ENCODE measurements at regions not wholly inside any gene's neighbourhood (a gene's known extent, or its start where the extent isn't known, plus 50 kb on each side); places are given as distances from the start of the nearest gene placed in this dataset.
"Not testable (repeated sequence)": the region's sequence is repeated elsewhere in the genome, so short reads cannot be mapped to it uniquely, and the experiment has no call there.

DNA sequence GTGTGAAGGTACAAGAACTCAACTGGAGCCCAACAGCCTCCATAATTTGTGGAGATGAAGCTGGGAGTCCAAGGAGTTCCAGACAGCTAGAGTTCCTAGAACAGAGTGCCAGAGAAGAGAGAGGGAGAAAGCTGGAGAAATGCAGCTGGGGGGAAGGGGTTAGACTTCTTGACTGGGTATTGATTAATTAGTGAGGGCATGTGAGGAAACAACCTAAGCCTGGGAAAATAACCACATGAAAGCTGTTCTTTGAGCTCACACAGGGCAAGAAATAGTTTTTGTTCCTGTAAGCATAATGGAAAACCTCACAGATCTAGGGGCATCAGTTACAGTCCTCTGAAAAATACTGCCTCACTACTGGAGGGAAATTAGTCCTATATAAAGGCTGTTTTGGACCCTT lies 230.5 kb upstream of the FKBP1C start:
- Histone ChIP-seq H3K4me3 (no peak overlapping the region), H3K9me3 (no peaks in the 10 kb centered on the region), H3K27me3 (no peaks in the 10 kb centered on the region), H3K36me3 (no peaks in the 10 kb centered on the region), H3K4me1 (no peaks in the 10 kb centered on the region), H3K27ac (no peak overlapping the region), H3K9ac (ENCODE audit: low read depth in 2 of 2, low read length in 2 of 2) (no peak overlapping the region)
- DNase-seq, result no peak
- intact Hi-C loops (cut with DNase I), result no loop called here
- TF ChIP-seq, protein P1, sequence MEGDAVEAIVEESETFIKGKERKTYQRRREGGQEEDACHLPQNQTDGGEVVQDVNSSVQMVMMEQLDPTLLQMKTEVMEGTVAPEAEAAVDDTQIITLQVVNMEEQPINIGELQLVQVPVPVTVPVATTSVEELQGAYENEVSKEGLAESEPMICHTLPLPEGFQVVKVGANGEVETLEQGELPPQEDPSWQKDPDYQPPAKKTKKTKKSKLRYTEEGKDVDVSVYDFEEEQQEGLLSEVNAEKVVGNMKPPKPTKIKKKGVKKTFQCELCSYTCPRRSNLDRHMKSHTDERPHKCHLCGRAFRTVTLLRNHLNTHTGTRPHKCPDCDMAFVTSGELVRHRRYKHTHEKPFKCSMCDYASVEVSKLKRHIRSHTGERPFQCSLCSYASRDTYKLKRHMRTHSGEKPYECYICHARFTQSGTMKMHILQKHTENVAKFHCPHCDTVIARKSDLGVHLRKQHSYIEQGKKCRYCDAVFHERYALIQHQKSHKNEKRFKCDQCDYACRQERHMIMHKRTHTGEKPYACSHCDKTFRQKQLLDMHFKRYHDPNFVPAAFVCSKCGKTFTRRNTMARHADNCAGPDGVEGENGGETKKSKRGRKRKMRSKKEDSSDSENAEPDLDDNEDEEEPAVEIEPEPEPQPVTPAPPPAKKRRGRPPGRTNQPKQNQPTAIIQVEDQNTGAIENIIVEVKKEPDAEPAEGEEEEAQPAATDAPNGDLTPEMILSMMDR (IDR thresholded peaks at IDR 0.05), result no peak

DNA sequence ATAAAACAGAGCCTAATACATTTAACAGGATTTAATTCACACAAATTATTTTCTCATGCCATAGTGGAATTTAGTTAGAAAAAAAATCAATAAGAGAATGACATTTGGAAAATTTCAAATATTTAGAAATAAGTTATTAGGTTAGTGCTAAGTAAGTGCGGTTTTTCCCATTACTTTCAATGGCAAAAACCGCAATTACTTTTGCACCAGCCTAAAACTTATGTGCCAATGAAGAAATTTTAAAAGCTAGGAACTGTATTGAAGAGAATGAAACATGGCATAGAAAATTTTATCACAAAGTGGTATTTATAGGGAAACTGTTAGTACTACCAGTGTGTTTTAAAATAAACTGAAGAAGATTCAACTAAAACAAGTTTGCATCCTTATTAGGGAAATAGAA lies 228.3 kb upstream of the FKBP1C start:
- Histone ChIP-seq H3K27ac (no peak overlapping the region), H3K27me3 (no peaks in the 10 kb centered on the region), H3K9ac (ENCODE audit: low read depth in 2 of 2, low read length in 2 of 2) (no peak overlapping the region), H3K36me3 (no peaks in the 10 kb centered on the region), H3K9me3 (no peaks in the 10 kb centered on the region), H3K4me3 (no peak overlapping the region), H3K4me1 (no peaks in the 10 kb centered on the region)
- TF ChIP-seq, protein P1 (IDR thresholded peaks at IDR 0.05), result no peak
- intact Hi-C loops (cut with DNase I), result no loop called here
- DNase-seq, result no peak

DNA sequence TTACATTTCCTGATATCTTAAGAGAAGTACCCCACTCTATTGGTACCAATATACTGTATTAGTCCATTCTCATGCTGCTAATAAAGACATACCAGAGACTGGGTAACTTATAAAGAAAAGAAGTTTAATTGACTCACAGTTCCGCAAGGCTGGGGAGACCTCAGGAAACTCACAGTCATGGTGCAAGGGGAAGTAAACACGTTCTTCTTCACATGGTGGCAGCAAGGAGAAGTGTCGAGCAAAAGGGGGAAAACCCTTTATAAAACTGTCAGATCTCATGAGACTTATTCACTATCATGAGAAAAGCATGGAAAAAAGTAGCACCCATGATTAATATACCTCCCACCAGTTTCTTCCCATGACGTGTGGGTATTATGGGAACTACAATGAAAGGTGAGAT lies 219.6 kb upstream of the FKBP1C start:
- DNase-seq; H3K36me3 ChIP-seq; H3K9me3 ChIP-seq; intact Hi-C loops (cut with DNase I); H3K27ac ChIP-seq; H3K4me3 ChIP-seq; H3K4me1 ChIP-seq; H3K9ac ChIP-seq (ENCODE audit: low read depth in 2 of 2, low read length in 2 of 2); H3K27me3 ChIP-seq: not testable (repeated sequence)

DNA sequence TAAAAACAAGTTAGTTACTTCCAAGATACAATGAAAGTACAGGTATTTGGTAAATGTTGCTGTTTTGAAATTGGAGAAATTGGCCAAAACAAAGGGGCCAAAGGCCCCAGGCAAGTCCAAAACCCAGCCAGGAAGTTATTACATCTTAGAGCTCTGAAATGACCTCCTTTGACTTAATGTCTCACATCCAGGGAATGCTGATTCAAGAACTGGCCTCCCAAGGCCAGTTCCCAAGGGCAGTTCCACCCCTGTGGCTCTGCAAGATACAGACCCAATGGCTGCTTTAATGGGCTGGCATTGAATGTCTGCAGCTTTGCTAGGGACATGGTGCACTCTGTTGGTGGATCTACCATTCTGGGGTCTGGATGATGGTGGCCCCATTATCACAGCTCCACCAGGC lies 217.3 kb upstream of the FKBP1C start:
- no peak for DNase-seq
- H3K4me1 ChIP-seq, result no peaks in the 10 kb centered on the region
- H3K27me3 ChIP-seq, result no peaks in the 10 kb centered on the region
- H3K36me3 ChIP-seq, result no peaks in the 10 kb centered on the region
- TF ChIP-seq, protein P1 (IDR thresholded peaks at IDR 0.05), result no peak
- no peak overlapping the region for H3K27ac ChIP-seq
- intact Hi-C loops (cut with DNase I), result no loop called here
- no peak overlapping the region for H3K4me3 ChIP-seq
- H3K9me3 ChIP-seq, result no peaks in the 10 kb centered on the region
- H3K9ac ChIP-seq (ENCODE audit: low read depth in 2 of 2, low read length in 2 of 2), result no peak overlapping the region

DNA sequence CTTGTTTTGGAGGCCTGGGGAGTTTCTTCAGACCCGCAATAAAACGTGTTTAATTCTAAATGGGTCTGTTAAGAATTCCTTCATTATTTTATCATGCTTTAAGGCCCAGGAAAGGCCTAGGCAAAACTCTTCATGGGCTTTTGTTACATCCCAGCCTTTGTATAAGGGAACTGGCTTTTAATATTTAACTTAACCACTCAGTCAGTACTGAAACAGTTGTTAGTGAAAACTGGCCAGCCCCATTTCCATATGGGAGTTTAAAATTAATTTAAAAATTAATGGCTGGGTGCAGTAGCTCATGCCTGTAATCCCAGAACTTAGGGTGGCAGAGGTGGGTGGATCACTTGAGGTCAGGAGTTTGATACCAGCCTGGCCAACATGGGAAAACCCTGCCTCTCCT lies 213.2 kb upstream of the FKBP1C start:
- no peak overlapping the region for H3K27ac ChIP-seq
- TF ChIP-seq, protein P1 (IDR thresholded peaks at IDR 0.05), result no peak
- H3K27me3 ChIP-seq, result no peaks in the 10 kb centered on the region
- DNase-seq, result no peak
- H3K4me3 ChIP-seq, result no peak overlapping the region
- intact Hi-C loops (cut with DNase I), result no loop called here
- H3K9me3 ChIP-seq, result no peaks in the 10 kb centered on the region
- H3K4me1 ChIP-seq, result no peaks in the 10 kb centered on the region
- no peaks in the 10 kb centered on the region for H3K36me3 ChIP-seq
- H3K9ac ChIP-seq (ENCODE audit: low read depth in 2 of 2, low read length in 2 of 2), result no peak overlapping the region

DNA sequence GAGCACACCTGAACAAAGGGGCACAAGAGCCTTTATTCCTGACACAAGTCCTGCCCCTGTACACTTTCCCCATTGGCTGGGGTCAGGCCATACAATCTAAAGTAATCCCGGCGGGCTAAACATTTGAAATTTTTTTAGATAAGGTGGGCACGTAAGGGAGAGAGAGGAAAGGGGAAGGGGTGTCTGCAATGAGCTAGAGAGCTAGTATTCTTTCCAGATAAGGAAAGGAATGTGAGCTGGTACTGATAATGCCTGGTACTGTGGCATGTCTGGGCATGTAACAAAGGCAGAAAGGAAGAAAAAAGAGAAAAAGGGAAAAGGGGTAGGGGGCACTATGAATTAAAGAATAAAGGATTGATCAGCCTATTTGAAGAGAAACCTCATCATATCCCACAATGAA lies 212.0 kb upstream of the FKBP1C start:
- H3K36me3 ChIP-seq; H3K4me1 ChIP-seq; H3K27ac ChIP-seq; H3K9ac ChIP-seq (ENCODE audit: low read depth in 2 of 2, low read length in 2 of 2); H3K4me3 ChIP-seq; intact Hi-C loops (cut with DNase I); DNase-seq; H3K9me3 ChIP-seq; H3K27me3 ChIP-seq: not testable (repeated sequence)

DNA sequence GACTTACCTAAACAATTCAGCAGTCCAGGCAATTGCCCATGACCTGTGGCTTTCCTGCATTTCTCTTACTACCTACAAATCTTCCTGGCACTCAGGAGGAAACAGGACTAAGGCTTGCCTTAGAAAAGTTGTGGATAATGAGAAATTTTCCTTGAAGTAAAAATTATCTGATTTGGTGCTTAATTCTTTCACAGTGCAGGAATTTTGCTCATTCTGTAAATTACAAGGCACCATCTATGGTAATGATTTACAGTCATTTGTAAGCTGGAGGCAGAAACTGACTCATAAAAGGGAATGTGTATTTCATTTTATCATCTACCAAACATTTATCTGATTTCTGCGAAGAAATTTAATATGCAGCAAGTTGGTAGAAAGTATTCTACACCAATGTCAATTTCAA lies 211.5 kb upstream of the FKBP1C start:
- H3K36me3 ChIP-seq, result no peaks in the 10 kb centered on the region
- H3K27me3 ChIP-seq, result no peaks in the 10 kb centered on the region
- DNase-seq, result no peak
- H3K4me1 ChIP-seq, result no peaks in the 10 kb centered on the region
- H3K27ac ChIP-seq, result no peak overlapping the region
- TF ChIP-seq, protein P1 (IDR thresholded peaks at IDR 0.05), result no peak
- H3K9me3 ChIP-seq, result no peaks in the 10 kb centered on the region
- no peak overlapping the region for H3K9ac ChIP-seq (ENCODE audit: low read depth in 2 of 2, low read length in 2 of 2)
- intact Hi-C loops (cut with DNase I), result no loop called here
- no peak overlapping the region for H3K4me3 ChIP-seq

DNA sequence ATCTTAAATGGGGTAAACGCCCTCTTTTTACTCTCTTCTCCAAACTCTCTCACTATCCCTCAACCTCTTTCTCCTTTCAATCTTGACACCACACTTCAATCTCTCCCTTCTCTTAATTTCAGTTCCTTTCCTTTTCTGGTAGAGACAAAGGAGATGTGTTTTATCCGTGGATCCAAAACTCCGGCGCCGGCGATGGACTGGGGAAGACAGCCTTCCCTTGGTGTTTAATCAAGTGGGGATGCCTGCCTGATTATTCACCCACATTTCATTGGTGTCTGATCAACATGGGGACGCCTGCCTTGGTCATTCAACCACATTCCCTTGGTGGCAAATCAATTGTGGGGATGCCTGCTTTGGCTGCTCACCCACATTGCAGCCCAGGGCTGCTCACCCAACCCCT lies 205.3 kb upstream of the FKBP1C start:
- DNase-seq; H3K4me3 ChIP-seq; H3K4me1 ChIP-seq; H3K9ac ChIP-seq (ENCODE audit: low read depth in 2 of 2, low read length in 2 of 2); H3K9me3 ChIP-seq; H3K27me3 ChIP-seq; intact Hi-C loops (cut with DNase I); H3K27ac ChIP-seq; H3K36me3 ChIP-seq: not testable (repeated sequence)

DNA sequence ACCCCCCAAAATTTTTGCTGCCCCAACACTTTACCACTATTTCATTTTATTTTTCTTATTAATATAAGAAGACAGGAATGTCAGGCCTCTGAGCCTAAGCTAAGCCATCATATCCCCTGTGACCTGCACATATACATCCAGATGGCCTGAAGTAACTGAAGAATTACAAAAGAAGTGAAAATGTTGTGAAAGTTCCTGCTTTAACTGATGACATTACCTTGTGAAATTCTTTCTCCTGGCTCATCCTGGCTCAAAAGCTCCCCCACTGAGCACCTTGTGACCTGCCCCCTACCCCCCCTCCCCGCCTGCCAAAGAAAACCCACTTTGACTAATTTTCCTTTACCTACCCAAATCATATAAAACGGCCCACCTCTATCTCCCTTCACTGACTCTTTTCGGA lies 200.3 kb upstream of the FKBP1C start:
- H3K9me3 ChIP-seq; intact Hi-C loops (cut with DNase I); DNase-seq; H3K4me1 ChIP-seq; H3K9ac ChIP-seq (ENCODE audit: low read depth in 2 of 2, low read length in 2 of 2); H3K27ac ChIP-seq; H3K36me3 ChIP-seq; H3K4me3 ChIP-seq; H3K27me3 ChIP-seq: not testable (repeated sequence)

Measured in colonic mucosa (tissue), 4 donors.